ENCODE measurements at regions not wholly inside any gene's neighbourhood (a gene's known extent, or its start where the extent isn't known, plus 50 kb on each side); places are given as distances from the start of the nearest gene placed in this dataset.
A peak's percentile ranks its signal among the peaks of the same experiment; 100 is the strongest.
"Not testable (repeated sequence)": the region's sequence is repeated elsewhere in the genome, so short reads cannot be mapped to it uniquely, and the experiment has no call there.

GRCh38 chr14:51370758-51371386 is 130.8 kb downstream of the TMX1 start:
- H3K27ac ChIP-seq (ENCODE audit: low read length): no peak overlapping the region
- no peaks in the 10 kb centered on the region for H3K27me3 ChIP-seq (ENCODE audit: low read depth, low read length)
- H3K36me3 ChIP-seq (ENCODE audit: control insufficient read depth in 1 of 2, insufficient read depth in 2 of 2, low read length in 2 of 2): no peaks in the 10 kb centered on the region
- no peak overlapping the region for H3K4me3 ChIP-seq (ENCODE audit: low read depth in 1 of 2, low read length in 2 of 2)
- H3K9me3 ChIP-seq (ENCODE audit: control insufficient read depth in 1 of 2, low read length in 2 of 2): no peaks in the 10 kb centered on the region
- no peaks in the 10 kb centered on the region for H3K4me1 ChIP-seq (ENCODE audit: control insufficient read depth in 1 of 2, insufficient read depth in 2 of 2, low read length in 2 of 2)

DNA sequence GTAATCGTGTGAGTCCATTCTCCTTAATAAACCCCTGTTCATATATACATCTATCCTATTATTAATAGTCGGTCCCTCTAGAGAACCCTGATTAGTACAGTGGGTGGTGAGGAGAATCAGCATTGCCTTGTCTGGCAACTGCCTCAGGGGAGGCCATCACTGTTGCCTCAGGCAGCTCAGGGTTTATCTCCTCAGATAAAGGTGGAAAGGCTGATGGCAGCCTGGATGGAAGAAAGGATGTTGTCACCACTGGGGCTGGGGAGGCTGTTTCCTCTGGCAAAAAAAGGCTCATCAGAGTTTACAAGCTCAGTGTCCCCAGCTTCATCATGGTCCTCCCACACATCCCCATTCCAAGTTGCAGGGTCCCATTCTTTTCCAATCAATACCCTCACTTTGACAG is 137.1 kb downstream of the TMX1 start:
- not testable (repeated sequence) for H3K4me3 ChIP-seq (ENCODE audit: low read depth in 1 of 2, low read length in 2 of 2); H3K36me3 ChIP-seq (ENCODE audit: control insufficient read depth in 1 of 2, insufficient read depth in 2 of 2, low read length in 2 of 2); H3K4me1 ChIP-seq (ENCODE audit: control insufficient read depth in 1 of 2, insufficient read depth in 2 of 2, low read length in 2 of 2); H3K9me3 ChIP-seq (ENCODE audit: control insufficient read depth in 1 of 2, low read length in 2 of 2); H3K27ac ChIP-seq (ENCODE audit: low read length); H3K27me3 ChIP-seq (ENCODE audit: low read depth, low read length)

GRCh38 chr14:51382506-51382905 is 142.5 kb downstream of the TMX1 start:
- H3K36me3 ChIP-seq (ENCODE audit: control insufficient read depth in 1 of 2, insufficient read depth in 2 of 2, low read length in 2 of 2): no peaks in the 10 kb centered on the region
- H3K4me1 ChIP-seq (ENCODE audit: control insufficient read depth in 1 of 2, insufficient read depth in 2 of 2, low read length in 2 of 2): peaks cover 0 to 6% of the 10 kb centered on the region in 2 donors
- H3K4me3 ChIP-seq (ENCODE audit: low read depth in 1 of 2, low read length in 2 of 2): no peak overlapping the region
- H3K27ac ChIP-seq (ENCODE audit: low read length): no peak overlapping the region
- no peaks in the 10 kb centered on the region for H3K27me3 ChIP-seq (ENCODE audit: low read depth, low read length)
- no peaks in the 10 kb centered on the region for H3K9me3 ChIP-seq (ENCODE audit: control insufficient read depth in 1 of 2, low read length in 2 of 2)

DNA sequence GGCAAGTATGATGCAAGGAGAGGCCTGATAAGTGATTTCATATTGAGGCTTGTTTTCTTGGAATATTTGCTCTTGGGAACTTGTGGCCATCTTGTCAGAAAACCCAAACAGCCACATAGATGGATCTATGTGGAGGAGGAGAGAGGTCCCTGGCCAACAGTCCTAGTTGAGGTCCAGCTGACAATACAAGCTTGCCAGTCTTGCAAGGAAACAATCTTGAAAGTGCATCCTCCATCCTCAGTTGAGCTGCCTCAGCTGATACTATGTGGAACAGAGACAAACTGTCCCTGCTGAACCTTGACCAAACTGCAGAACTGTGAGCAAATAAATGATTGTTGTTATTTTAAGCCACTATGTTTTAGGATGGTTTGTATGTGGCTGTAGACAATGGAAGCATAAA is 146.4 kb downstream of the TMX1 start:
- Histone ChIP-seq H3K9me3 (ENCODE audit: control insufficient read depth in 1 of 2, low read length in 2 of 2) (no peaks in the 10 kb centered on the region), H3K4me1 (ENCODE audit: control insufficient read depth in 1 of 2, insufficient read depth in 2 of 2, low read length in 2 of 2) (peaks cover 0 to 6% of the 10 kb centered on the region in 2 donors), H3K4me3 (ENCODE audit: low read depth in 1 of 2, low read length in 2 of 2) (no peak overlapping the region), H3K36me3 (ENCODE audit: control insufficient read depth in 1 of 2, insufficient read depth in 2 of 2, low read length in 2 of 2) (no peaks in the 10 kb centered on the region), H3K27ac (ENCODE audit: low read length) (no peak overlapping the region), H3K27me3 (ENCODE audit: low read depth, low read length) (no peaks in the 10 kb centered on the region)

DNA sequence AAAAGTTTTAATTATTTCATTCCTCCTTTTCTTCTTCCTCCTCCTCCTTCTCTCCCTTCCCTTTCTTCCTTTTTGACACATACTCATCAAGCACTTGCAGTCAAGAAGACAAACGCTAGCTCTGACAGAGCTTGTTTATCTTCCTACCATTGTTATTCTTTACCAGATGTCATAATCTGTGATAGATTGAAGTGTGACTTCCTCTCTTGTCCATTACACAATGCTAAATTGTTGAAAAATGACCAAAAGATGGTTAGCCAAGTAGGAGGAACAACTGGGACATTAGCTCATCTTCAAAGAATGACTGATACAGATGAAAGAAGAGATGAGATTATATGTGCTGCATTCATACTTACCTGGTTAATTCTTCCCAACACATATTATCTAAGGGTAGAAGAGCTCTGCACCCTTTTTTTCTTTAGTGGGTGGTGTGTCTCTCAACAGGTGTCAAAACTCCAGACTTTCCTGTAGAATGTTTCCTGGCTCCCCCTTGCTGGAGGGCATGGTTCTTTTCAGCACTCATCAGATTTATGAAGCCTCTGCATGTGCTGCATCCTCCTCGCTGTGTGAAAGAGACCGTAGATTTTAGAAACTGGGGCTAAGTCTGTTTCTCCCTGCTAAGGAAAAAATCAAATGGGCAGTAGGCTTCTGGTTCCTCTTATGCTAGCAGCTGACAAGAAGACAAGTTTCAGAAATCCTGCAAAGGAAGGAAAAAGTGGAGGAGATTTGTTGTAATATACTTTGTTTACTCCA is 147.1 kb downstream of the TMX1 start:
- no peaks in the 10 kb centered on the region for H3K36me3 ChIP-seq (ENCODE audit: control insufficient read depth in 1 of 2, insufficient read depth in 2 of 2, low read length in 2 of 2)
- peaks cover 0 to 6% of the 10 kb centered on the region in 2 donors for H3K4me1 ChIP-seq (ENCODE audit: control insufficient read depth in 1 of 2, insufficient read depth in 2 of 2, low read length in 2 of 2)
- no peak overlapping the region for H3K27ac ChIP-seq (ENCODE audit: low read length)
- no peaks in the 10 kb centered on the region for H3K27me3 ChIP-seq (ENCODE audit: low read depth, low read length)
- no peak overlapping the region for H3K4me3 ChIP-seq (ENCODE audit: low read depth in 1 of 2, low read length in 2 of 2)
- H3K9me3 ChIP-seq (ENCODE audit: control insufficient read depth in 1 of 2, low read length in 2 of 2): no peaks in the 10 kb centered on the region

DNA sequence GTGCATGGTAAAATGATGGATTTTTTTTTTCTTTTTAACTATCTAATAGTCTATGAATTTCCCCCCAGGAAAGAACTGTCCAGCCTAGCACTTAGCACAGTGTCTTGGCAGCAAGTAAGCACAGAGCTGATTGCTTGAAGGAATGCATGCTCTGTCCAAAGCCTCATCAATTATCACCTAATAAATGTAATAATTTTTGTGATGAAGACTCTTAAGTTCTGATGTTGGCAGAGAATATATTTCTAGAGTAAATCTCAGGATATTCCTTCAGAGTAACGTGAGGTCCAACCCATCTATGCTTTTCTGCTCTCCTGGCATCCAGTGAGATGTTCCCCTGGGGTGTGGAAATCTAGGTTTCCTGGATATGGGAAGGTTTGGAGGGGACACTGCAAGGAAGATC is 152.4 kb downstream of the TMX1 start:
- H3K36me3 ChIP-seq (ENCODE audit: control insufficient read depth in 1 of 2, insufficient read depth in 2 of 2, low read length in 2 of 2): peaks cover 0 to 2% of the 10 kb centered on the region in 2 donors
- H3K27me3 ChIP-seq (ENCODE audit: low read depth, low read length): no peaks in the 10 kb centered on the region
- no peak overlapping the region for H3K27ac ChIP-seq (ENCODE audit: low read length)
- no peaks in the 10 kb centered on the region for H3K9me3 ChIP-seq (ENCODE audit: control insufficient read depth in 1 of 2, low read length in 2 of 2)
- H3K4me3 ChIP-seq (ENCODE audit: low read depth in 1 of 2, low read length in 2 of 2): no peak overlapping the region
- H3K4me1 ChIP-seq (ENCODE audit: control insufficient read depth in 1 of 2, insufficient read depth in 2 of 2, low read length in 2 of 2): peaks cover 24 to 33% of the 10 kb centered on the region in 2 donors

DNA sequence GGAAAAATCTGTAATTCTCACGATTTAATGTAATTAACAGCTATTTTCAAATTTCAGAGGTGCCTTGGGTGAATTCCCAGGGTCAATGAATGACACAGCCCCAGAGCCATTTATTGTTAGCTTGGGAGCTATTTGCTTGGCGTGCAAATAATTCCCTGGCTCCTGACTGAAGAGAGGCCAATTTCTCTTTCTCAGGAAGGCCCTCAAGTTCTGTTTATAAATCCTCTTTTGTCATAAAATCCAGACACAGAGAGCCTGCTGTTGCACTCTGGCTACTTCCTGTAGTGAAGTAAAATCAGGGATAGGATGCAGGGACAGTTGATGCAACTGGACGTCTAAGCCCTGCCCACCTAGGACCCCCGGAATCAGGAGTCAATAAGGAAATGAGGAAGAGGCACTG is 154.3 kb downstream of the TMX1 start:
- peak overlapping the region; percentile 78 for H3K27ac ChIP-seq (ENCODE audit: low read length)
- H3K4me3 ChIP-seq (ENCODE audit: low read depth in 1 of 2, low read length in 2 of 2): no peak overlapping the region

GRCh38 chr14:51394804-51395203 is 154.8 kb downstream of the TMX1 start:
- Histone ChIP-seq H3K9me3 (ENCODE audit: control insufficient read depth in 1 of 2, low read length in 2 of 2) (no peaks in the 10 kb centered on the region), H3K4me1 (ENCODE audit: control insufficient read depth in 1 of 2, insufficient read depth in 2 of 2, low read length in 2 of 2) (peaks cover 24 to 33% of the 10 kb centered on the region in 2 donors), H3K36me3 (ENCODE audit: control insufficient read depth in 1 of 2, insufficient read depth in 2 of 2, low read length in 2 of 2) (peaks cover 0 to 2% of the 10 kb centered on the region in 2 donors), H3K27ac (ENCODE audit: low read length) (peak overlapping the region; percentile 78), H3K27me3 (ENCODE audit: low read depth, low read length) (no peaks in the 10 kb centered on the region), H3K4me3 (ENCODE audit: low read depth in 1 of 2, low read length in 2 of 2) (no peak overlapping the region)

More for the DNA sequence above, 154.3 kb downstream of the TMX1 start:
- no peaks in the 10 kb centered on the region for H3K9me3 ChIP-seq (ENCODE audit: control insufficient read depth in 1 of 2, low read length in 2 of 2)
- H3K4me1 ChIP-seq (ENCODE audit: control insufficient read depth in 1 of 2, insufficient read depth in 2 of 2, low read length in 2 of 2): peaks cover 24 to 33% of the 10 kb centered on the region in 2 donors
- H3K27me3 ChIP-seq (ENCODE audit: low read depth, low read length): no peaks in the 10 kb centered on the region
- H3K36me3 ChIP-seq (ENCODE audit: control insufficient read depth in 1 of 2, insufficient read depth in 2 of 2, low read length in 2 of 2): peaks cover 0 to 2% of the 10 kb centered on the region in 2 donors

DNA sequence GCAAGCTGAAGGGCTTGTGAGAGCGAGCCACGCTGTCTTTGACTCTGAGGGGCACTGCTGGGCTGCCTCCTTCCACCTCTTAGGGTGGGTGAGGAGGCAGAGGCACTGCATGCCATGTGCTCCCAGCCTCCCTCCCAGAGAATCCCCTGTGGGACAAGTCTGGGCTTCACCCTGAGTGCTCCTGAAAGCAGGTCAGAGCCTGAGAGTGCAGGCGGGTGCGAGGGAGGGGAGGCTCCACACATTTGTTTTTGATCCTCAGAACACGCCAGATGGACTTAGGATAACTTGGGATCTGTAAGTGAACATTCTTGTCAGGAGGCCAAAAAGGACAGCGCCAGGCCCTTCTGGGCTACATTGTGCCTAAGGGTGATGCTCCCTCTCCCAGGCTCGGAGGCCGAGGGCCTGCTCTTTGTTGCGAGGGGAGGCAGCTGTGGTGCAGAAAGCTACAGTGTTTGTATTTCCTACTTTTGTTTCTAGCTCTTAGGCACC is 155.4 kb downstream of the TMX1 start:
- Histone ChIP-seq H3K27me3 (ENCODE audit: low read depth, low read length) (no peaks in the 10 kb centered on the region), H3K27ac (ENCODE audit: low read length) (peak overlapping the region; percentile 78), H3K4me1 (ENCODE audit: control insufficient read depth in 1 of 2, insufficient read depth in 2 of 2, low read length in 2 of 2) (peaks cover 24 to 33% of the 10 kb centered on the region in 2 donors), H3K9me3 (ENCODE audit: control insufficient read depth in 1 of 2, low read length in 2 of 2) (no peaks in the 10 kb centered on the region), H3K4me3 (ENCODE audit: low read depth in 1 of 2, low read length in 2 of 2) (no peak overlapping the region), H3K36me3 (ENCODE audit: control insufficient read depth in 1 of 2, insufficient read depth in 2 of 2, low read length in 2 of 2) (peaks cover 0 to 2% of the 10 kb centered on the region in 2 donors)

DNA sequence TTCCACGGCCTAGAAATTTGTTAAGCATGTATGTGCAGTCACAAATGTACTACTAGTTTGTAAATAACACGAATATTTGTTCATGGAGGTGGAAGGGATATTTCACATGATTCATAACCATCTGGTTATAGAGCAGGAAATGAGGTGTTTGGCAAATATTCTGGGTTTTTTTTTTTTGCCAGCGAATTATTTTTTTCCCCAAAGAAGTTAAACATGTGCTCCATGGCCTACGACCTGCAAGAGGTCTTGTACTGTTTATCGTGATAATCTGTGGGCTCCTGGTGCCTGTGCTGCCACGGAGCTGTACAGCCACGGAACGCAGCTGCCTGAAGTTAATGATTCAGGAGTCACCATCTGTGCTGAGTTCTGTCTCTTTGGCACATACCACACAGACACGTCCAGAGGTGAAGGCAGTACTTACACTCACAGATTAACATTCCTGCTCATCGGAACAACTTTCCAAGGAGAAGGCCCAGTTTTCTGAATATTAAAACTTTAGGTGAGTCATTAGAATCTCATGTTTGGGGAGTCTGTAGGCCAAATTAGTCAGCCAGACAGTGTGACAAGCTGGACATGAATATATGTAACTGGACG is 156.3 kb downstream of the TMX1 start:
- Histone ChIP-seq H3K9me3 (ENCODE audit: control insufficient read depth in 1 of 2, low read length in 2 of 2) (no peaks in the 10 kb centered on the region), H3K27me3 (ENCODE audit: low read depth, low read length) (no peaks in the 10 kb centered on the region), H3K27ac (ENCODE audit: low read length) (peak overlapping the region; percentile 78), H3K4me1 (ENCODE audit: control insufficient read depth in 1 of 2, insufficient read depth in 2 of 2, low read length in 2 of 2) (peaks cover 24 to 39% of the 10 kb centered on the region in 2 donors), H3K4me3 (ENCODE audit: low read depth in 1 of 2, low read length in 2 of 2) (no peak overlapping the region), H3K36me3 (ENCODE audit: control insufficient read depth in 1 of 2, insufficient read depth in 2 of 2, low read length in 2 of 2) (peaks cover 0 to 2% of the 10 kb centered on the region in 2 donors)

DNA sequence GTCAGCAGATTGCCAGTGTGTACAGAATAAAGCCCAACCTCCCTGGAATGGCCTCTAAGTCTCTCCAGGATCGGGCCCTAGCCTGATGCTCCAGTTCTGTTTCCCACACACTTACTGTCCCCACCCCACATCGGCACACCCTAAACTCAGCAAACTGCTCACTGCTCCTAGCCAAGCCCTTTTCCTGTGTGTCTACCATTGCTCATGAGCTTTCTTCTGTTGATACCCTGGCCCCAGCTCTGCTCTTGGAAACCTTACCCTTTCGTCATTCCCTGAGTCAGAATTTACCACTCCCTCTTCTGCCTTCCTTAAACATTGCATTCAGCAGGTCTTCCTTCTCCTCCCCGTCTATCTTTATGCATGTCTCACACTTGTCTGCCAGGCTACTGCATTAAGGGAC is 158.9 kb downstream of the TMX1 start:
- Histone ChIP-seq H3K4me3 (ENCODE audit: low read depth in 1 of 2, low read length in 2 of 2) (no peak overlapping the region), H3K27ac (ENCODE audit: low read length) (no peak overlapping the region), H3K9me3 (ENCODE audit: control insufficient read depth in 1 of 2, low read length in 2 of 2) (no peaks in the 10 kb centered on the region), H3K27me3 (ENCODE audit: low read depth, low read length) (no peaks in the 10 kb centered on the region), H3K36me3 (ENCODE audit: control insufficient read depth in 1 of 2, insufficient read depth in 2 of 2, low read length in 2 of 2) (peaks cover 0 to 2% of the 10 kb centered on the region in 2 donors), H3K4me1 (ENCODE audit: control insufficient read depth in 1 of 2, insufficient read depth in 2 of 2, low read length in 2 of 2) (peaks cover 24 to 45% of the 10 kb centered on the region in 2 donors)
